ENCODE measurements at regions not wholly inside any gene's neighbourhood (a gene's known extent, or its start where the extent isn't known, plus 50 kb on each side); places are given as distances from the start of the nearest gene placed in this dataset.

DNA sequence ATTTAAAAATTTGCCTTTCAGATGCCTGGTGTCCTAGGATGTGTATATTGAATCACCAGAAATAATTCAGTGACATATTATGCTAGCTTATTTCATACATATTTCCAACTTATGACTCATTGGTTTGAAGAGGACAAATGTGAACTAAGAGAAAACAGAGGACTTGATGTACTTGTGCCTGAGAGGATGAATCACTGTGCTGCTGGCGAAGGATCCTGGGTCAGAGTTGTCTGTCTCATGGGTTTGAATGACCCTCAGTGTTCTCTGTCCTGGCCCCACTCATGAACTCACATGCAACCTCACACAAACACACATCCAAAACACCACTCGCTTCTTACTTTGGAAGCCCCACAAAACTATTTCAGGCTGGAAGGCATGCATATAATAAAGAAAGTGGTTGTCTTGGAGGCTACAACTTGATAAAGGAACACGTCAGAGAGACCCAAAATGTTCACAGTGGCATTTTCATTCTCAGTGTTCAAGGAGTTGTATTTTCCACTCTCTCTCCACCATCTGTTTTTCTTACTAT is 129.0 kb upstream of the SPRY2 start:
- in situ Hi-C loops (cut with MboI; ENCODE audit: low pct_unique_long_range_greater_than_20kb, low sequenced_read_pairs, unreplicated experiment): no loop called here
- TF ChIP-seq, protein P1, sequence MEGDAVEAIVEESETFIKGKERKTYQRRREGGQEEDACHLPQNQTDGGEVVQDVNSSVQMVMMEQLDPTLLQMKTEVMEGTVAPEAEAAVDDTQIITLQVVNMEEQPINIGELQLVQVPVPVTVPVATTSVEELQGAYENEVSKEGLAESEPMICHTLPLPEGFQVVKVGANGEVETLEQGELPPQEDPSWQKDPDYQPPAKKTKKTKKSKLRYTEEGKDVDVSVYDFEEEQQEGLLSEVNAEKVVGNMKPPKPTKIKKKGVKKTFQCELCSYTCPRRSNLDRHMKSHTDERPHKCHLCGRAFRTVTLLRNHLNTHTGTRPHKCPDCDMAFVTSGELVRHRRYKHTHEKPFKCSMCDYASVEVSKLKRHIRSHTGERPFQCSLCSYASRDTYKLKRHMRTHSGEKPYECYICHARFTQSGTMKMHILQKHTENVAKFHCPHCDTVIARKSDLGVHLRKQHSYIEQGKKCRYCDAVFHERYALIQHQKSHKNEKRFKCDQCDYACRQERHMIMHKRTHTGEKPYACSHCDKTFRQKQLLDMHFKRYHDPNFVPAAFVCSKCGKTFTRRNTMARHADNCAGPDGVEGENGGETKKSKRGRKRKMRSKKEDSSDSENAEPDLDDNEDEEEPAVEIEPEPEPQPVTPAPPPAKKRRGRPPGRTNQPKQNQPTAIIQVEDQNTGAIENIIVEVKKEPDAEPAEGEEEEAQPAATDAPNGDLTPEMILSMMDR (IDR thresholded peaks at IDR 0.05; ENCODE audit: extremely low read depth, insufficient read depth, missing control alignments): no peak
- DNase-seq (ENCODE audit: low spot score): no peak

DNA sequence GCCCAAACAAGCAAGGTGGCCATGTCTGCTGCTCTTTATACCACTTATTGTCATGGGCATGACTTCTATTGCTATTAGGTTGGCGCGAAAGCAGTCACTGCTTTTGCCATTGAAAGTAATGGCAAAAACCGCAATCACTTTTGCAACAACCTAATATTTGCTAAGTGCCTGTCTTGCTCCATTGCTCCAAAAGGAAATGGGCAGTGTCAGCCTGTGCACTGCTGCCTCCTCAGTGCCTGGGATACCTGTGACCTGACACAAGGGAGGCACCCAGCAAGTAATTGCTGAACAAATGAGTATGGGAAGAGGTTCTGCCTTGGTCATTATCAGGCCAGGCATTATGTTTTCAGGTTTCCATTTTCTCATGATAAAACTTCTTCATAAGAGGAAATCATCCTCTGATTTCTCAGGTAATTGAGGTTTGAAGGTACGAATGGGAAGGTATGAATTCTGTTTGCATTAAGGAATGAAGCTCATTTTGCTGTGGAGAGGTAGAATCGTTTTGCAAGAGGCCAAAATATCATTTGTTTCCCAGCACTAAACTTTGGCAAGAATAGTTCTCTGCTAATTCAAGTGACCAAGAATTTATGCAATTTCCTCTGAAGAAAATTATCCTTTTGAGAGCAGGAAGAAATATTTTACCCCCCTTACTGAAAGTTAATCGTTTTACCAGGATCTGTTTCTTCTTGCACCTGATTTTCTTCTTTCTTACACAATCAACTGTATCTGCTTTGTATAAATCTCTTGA is 128.4 kb upstream of the SPRY2 start:
- DNase-seq (ENCODE audit: low spot score): no peak
- TF ChIP-seq, protein P1 (IDR thresholded peaks at IDR 0.05; ENCODE audit: extremely low read depth, insufficient read depth, missing control alignments): no peak
- in situ Hi-C loops (cut with MboI; ENCODE audit: low pct_unique_long_range_greater_than_20kb, low sequenced_read_pairs, unreplicated experiment): no loop called here

DNA sequence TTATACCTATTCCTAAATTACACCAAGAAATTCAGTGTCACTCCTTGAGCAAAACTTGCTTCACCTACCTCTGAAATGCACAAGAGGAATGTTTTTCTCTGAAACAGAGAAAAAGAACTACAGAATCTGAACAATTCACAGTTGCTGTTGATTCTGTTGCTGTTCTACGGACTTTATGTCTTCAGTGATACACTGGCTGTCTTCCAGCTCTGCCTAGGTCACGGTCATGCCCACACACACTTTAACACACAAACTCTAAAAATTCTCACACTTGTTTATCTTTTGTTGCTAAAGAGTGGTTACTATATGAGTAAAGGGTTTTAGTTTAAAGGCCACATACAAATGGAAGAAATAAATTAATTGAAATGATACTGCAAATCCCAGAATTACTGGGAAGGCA is 124.4 kb upstream of the SPRY2 start:
- DNase-seq (ENCODE audit: low spot score): no peak
- in situ Hi-C loops (cut with MboI; ENCODE audit: low pct_unique_long_range_greater_than_20kb, low sequenced_read_pairs, unreplicated experiment): no loop called here
- TF ChIP-seq, protein P1 (IDR thresholded peaks at IDR 0.05; ENCODE audit: extremely low read depth, insufficient read depth, missing control alignments): no peak

DNA sequence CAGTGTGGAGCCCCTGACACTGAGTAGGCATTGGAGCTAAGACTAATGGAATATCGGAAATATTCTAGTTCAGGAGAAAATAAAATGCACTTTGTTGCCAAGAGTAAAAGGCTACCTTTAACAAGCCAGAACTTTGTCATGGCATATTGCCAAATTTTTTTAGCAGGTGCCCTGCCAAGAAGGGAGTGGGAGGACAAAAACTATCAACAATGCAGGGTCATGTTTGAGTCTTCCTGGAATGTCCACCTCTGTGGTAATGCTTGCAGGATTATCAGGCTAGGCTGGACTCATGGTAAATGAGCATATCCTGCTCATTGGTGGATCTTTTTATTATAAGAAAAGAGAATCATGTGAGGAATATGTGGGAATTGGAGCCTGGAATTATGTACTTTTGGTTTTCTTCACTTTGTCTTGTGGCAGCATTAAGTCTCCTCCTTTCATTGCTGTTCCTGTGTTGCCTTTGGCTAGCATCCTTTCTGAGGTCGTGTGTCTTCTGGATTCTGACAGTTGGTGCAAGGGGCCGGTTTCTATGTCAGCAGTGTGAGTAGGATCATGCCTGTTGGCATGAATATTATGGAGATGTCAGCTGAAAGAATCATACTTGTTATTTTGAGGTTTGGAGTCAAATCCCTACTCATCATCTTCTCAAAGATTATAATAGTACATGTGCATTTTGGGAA is 122.9 kb upstream of the SPRY2 start:
- in situ Hi-C loops (cut with MboI; ENCODE audit: low pct_unique_long_range_greater_than_20kb, low sequenced_read_pairs, unreplicated experiment): no loop called here
- DNase-seq (ENCODE audit: low spot score): no peak
- TF ChIP-seq, protein P1 (IDR thresholded peaks at IDR 0.05; ENCODE audit: extremely low read depth, insufficient read depth, missing control alignments): no peak

DNA sequence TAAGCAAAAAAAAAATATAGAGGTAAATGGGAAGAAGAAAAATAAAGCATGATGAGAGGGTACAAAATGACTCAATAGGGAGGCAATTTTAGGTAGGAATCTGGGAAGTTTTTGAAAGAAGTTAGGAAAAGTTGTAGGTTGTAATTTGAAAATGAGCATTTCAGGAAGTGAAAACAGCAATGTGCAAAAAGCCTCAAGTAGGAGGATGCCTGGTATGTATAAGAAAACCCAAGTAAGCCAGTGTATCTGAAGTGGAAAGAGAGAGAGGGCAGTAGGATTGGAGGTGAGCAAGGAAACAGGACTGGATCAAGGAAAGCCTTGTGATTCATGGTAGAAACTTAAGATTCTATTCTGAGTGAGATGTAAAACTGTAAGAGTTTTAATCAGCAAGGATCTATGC is 121.6 kb upstream of the SPRY2 start:
- in situ Hi-C loops (cut with MboI; ENCODE audit: low pct_unique_long_range_greater_than_20kb, low sequenced_read_pairs, unreplicated experiment): no loop called here
- TF ChIP-seq, protein P1 (IDR thresholded peaks at IDR 0.05; ENCODE audit: extremely low read depth, insufficient read depth, missing control alignments): no peak
- no peak for DNase-seq (ENCODE audit: low spot score)

DNA sequence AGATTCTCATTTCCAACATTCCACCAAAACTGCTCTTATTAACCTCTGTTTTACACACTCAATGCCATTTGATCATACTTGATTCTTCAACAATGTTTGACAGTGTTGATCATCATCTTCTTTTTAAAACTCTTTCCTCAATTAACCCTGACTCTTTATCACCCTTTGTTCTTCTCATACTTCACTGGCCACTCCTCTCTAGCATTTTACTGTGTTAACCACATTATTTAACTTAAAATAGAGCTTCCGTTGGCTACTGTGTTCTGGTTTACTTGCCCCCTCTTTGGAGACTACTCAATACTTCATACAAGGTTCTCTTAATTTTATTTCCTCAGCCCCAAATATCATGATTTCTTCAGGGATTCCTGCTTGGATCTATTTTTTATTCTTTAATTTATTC is 121.1 kb upstream of the SPRY2 start:
- DNase-seq (ENCODE audit: low spot score): no peak
- TF ChIP-seq, protein P1 (IDR thresholded peaks at IDR 0.05; ENCODE audit: extremely low read depth, insufficient read depth, missing control alignments): no peak
- in situ Hi-C loops (cut with MboI; ENCODE audit: low pct_unique_long_range_greater_than_20kb, low sequenced_read_pairs, unreplicated experiment): no loop called here
